Hypothalamus (tissue), 51 donors: ENCODE measurements at regions not wholly inside any gene's neighbourhood (a gene's known extent, or its start where the extent isn't known, plus 50 kb on each side); places are given as distances from the start of the nearest gene placed in this dataset.
A peak's percentile ranks its signal among the peaks of the same experiment; 100 is the strongest.

Experiments
- DNase-seq, 51 donors: peaks; one replicate each; lab custom pipeline; 2025; lab: John Stamatoyannopoulos, UW

GRCh38 chr20:24738058-24738775 is 210.9 kb upstream of the CST7 start:
- no peak for DNase-seq

- no peak for DNase-seq
These were observed 210.0 kb upstream of the CST7 start for GRCh38 chr20:24738981-24739633.

- DNase-seq: no peak
These were observed 209.3 kb upstream of the CST7 start for GRCh38 chr20:24739746-24740145.

GRCh38 chr20:24741493-24742072 is 207.5 kb upstream of the CST7 start:
- DNase-seq: no peak

- DNase-seq: no peak
These were observed 206.6 kb upstream of the CST7 start for GRCh38 chr20:24742436-24742835.

- DNase-seq: no peak
These were observed 206.1 kb upstream of the CST7 start for GRCh38 chr20:24742989-24743388.

GRCh38 chr20:24743641-24744040 is 205.4 kb upstream of the CST7 start:
- no peak for DNase-seq

GRCh38 chr20:24744747-24745146 is 204.3 kb upstream of the CST7 start:
- no peak for DNase-seq

GRCh38 chr20:24745206-24745605 is 203.9 kb upstream of the CST7 start:
- no peak for DNase-seq

- no peak for DNase-seq
These were observed 203.3 kb upstream of the CST7 start for GRCh38 chr20:24745617-24746350.

- DNase-seq: no peak
These were observed 202.8 kb upstream of the CST7 start for GRCh38 chr20:24746351-24746685.

- DNase-seq: no peak
These were observed 201.9 kb upstream of the CST7 start for GRCh38 chr20:24747010-24747712.

- no peak for DNase-seq
These were observed 201.0 kb upstream of the CST7 start for GRCh38 chr20:24747881-24748595.

- no peak for DNase-seq
These were observed 197.5 kb upstream of the CST7 start for GRCh38 chr20:24751551-24751950.

- DNase-seq: no peak
These were observed 196.5 kb upstream of the CST7 start for GRCh38 chr20:24752612-24753011.

- DNase-seq: no peak
These were observed 195.9 kb upstream of the CST7 start for GRCh38 chr20:24753130-24753529.

GRCh38 chr20:24754691-24755090 is 194.4 kb upstream of the CST7 start:
- DNase-seq: peak in 4 of 51 donors; percentile 10 to 19 (median 18)

GRCh38 chr20:24755411-24755922 is 193.6 kb upstream of the CST7 start:
- no peak for DNase-seq

GRCh38 chr20:24756292-24757025 is 192.6 kb upstream of the CST7 start:
- DNase-seq: no peak
